Liver (tissue), 8 donors: ENCODE measurements at regions not wholly inside any gene's neighbourhood (a gene's known extent, or its start where the extent isn't known, plus 50 kb on each side); places are given as distances from the start of the nearest gene placed in this dataset.

ENCODE experiments used
- DNase-seq: peaks from one replicate; pipeline ENCODE4 v3.0.0-alpha.2; 2017; ENCODE audit warnings: low spot score
- H3K27ac ChIP-seq, 2 donors: one replicate each; pipeline ENCODE4 v1.7.0; 2013; ENCODE audit warnings: inconsistent platforms in 2 of 2, low read length in 2 of 2, control low read depth in 1 of 2, low read depth in 1 of 2, mild to moderate bottlenecking in 1 of 2
- H3K27me3 ChIP-seq, 4 donors: one replicate each; pipeline versions ENCODE4 v1.6.1 to v1.7.0; 2013; ENCODE audit warnings: low read length in 3 of 4, inconsistent platforms in 1 of 4, mild to moderate bottlenecking in 1 of 4, moderate library complexity in 1 of 4; ENCODE audit not compliant: control insufficient read depth in 4 of 4, insufficient read depth in 4 of 4
- H3K36me3 ChIP-seq, 4 donors: one replicate each; pipeline versions ENCODE4 v1.6.1 to v1.7.0; 2013; ENCODE audit warnings: low read length in 3 of 4, mild to moderate bottlenecking in 3 of 4, low read depth in 1 of 4, moderate library complexity in 1 of 4; ENCODE audit not compliant: control insufficient read depth in 4 of 4, insufficient read depth in 3 of 4
- H3K4me1 ChIP-seq, 4 donors: one replicate each; pipeline versions ENCODE4 v1.6.1 to v1.7.0; 2013; ENCODE audit warnings: low read length in 3 of 4, mild to moderate bottlenecking in 3 of 4, moderate library complexity in 1 of 4; ENCODE audit not compliant: control insufficient read depth in 4 of 4, insufficient read depth in 4 of 4
- H3K4me3 ChIP-seq, 3 donors: one replicate each; pipeline versions ENCODE4 v1.6.1 to v1.7.0; 2013; ENCODE audit warnings: low read length in 3 of 3, control low read depth in 1 of 3, low read depth in 1 of 3, mild to moderate bottlenecking in 1 of 3
- H3K9ac ChIP-seq, 2 donors: one replicate each; pipeline ENCODE4 v1.7.0; 2013; ENCODE audit warnings: low read length in 2 of 2, mild to moderate bottlenecking in 2 of 2, moderate library complexity in 2 of 2, control low read depth in 1 of 2, low read depth in 1 of 2
- H3K9me3 ChIP-seq, 4 donors: one replicate each; pipeline versions ENCODE4 v1.6.1 to v1.7.0; 2013; ENCODE audit warnings: low read length in 3 of 4; ENCODE audit not compliant: control insufficient read depth in 4 of 4
- EGR1 ChIP-seq, 2 donors: IDR thresholded peaks; 2 replicates each; pipeline ENCODE4 v1.6.1; 2016 to 2018; ENCODE audit warnings: antibody characterized with exemption in 2 of 2, low read depth in 2 of 2
- FOXA1 ChIP-seq: IDR thresholded peaks from 2 replicates; pipeline ENCODE4 v1.6.1; 2016; ENCODE audit warnings: antibody characterized with exemption
- FOXA2 ChIP-seq: IDR thresholded peaks from 2 replicates; pipeline ENCODE4 v1.6.1; 2016; ENCODE audit warnings: antibody characterized with exemption
- GABPA ChIP-seq, 2 donors: IDR thresholded peaks in 1 of 2; conservative IDR thresholded peaks in 1 of 2; 2 replicates each; pipeline ENCODE4 v1.6.1; 2016; ENCODE audit warnings: antibody characterized with exemption in 2 of 2, mild to moderate bottlenecking in 1 of 2, moderate library complexity in 1 of 2
- HNF4A ChIP-seq, 2 donors: conservative IDR thresholded peaks; 2 replicates each; pipeline ENCODE4 v1.6.1; 2016; ENCODE audit warnings: antibody characterized with exemption in 2 of 2, mild to moderate bottlenecking in 2 of 2
- HNF4G ChIP-seq: IDR thresholded peaks from 2 replicates; pipeline ENCODE4 v1.6.1; 2016; ENCODE audit warnings: antibody characterized with exemption
- JUND ChIP-seq, 2 donors: IDR thresholded peaks; 2 replicates each; pipeline ENCODE4 v1.6.1; 2016; ENCODE audit warnings: antibody characterized with exemption in 2 of 2
- NR2F2 ChIP-seq: IDR thresholded peaks from 2 replicates; pipeline ENCODE4 v1.6.1; 2016; ENCODE audit warnings: antibody characterized with exemption
- RAD21 ChIP-seq, 2 donors: IDR thresholded peaks; 2 replicates each; pipeline ENCODE4 v1.6.1; 2016; ENCODE audit warnings: antibody characterized with exemption in 2 of 2, mild to moderate bottlenecking in 2 of 2
- RXRA ChIP-seq, 2 donors: IDR thresholded peaks; 2 replicates each; pipeline ENCODE4 v1.6.1; 2017 to 2018; ENCODE audit warnings: antibody characterized with exemption in 2 of 2, mild to moderate bottlenecking in 1 of 2
- SP1 ChIP-seq: IDR thresholded peaks from 2 replicates; pipeline ENCODE4 v1.6.1; 2018; ENCODE audit warnings: antibody characterized with exemption, mild to moderate bottlenecking
- TAF1 ChIP-seq: conservative IDR thresholded peaks from 2 replicates; pipeline ENCODE4 v1.6.1; 2016; ENCODE audit warnings: antibody characterized with exemption, mild to moderate bottlenecking
- YY1 ChIP-seq: IDR thresholded peaks from 2 replicates; pipeline ENCODE4 v1.6.1; 2016; ENCODE audit warnings: antibody characterized with exemption, mild to moderate bottlenecking
- WGBS: extraction: QIAGEN DNeasy Blood & Tissue Kit; methylation state at CpG from one replicate; pipeline ENCODE4 v1.1.7; 2013; 5-methylcytosine and 5-hydroxymethylcytosine counted together
- TF ChIP-seq, protein P1 (sequence below): IDR thresholded peaks from 2 replicates; pipeline ENCODE4 v1.6.1; 2016; ENCODE audit warnings: antibody characterized with exemption, mild to moderate bottlenecking
- TF ChIP-seq, protein P2 (sequence below): IDR thresholded peaks from 2 replicates; pipeline ENCODE4 v1.6.1; 2016; ENCODE audit warnings: antibody characterized with exemption
- TF ChIP-seq, protein P3 (sequence below): IDR thresholded peaks from 2 replicates; pipeline ENCODE4 v1.6.1; 2016; ENCODE audit warnings: antibody characterized with exemption
- TF ChIP-seq, protein P4 (sequence below): IDR thresholded peaks from 2 replicates; pipeline ENCODE4 v1.6.1; 2016; ENCODE audit warnings: antibody characterized with exemption
- TF ChIP-seq, protein P5 (sequence below): fragments of 150-350 bp; IDR thresholded peaks from 2 replicates; pipeline ENCODE4 v1.5.1; 2017; ENCODE audit warnings: improper control_type of control experiment, low read depth, low read length; ENCODE audit not compliant: missing input control
- donor health status: healthy.
- donor health status: healthy.
- donor health status: healthy.
- donor health status: healthy.
- donor health status: healthy.

DNA sequence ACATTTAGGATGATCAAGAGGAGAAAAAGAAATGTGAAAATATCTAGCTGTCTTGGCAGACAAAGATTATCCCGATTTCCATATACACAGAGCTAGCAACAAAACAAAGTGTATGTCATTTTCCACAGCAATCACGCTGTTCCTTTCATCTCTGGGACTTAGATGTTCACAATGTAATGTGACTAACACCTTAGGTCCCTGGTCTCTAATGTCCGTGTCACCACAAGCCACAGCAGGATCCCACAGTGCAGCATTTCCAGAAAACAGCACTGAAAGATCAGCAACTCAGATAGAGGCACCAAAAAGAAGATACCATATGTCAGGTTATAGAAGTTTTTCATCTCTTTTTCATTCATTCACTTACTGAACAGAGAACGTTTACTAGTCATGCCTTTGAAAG, 118.0 kb upstream of the TNPO1 start:
- no peak for TF ChIP-seq HNF4A (conservative IDR thresholded peaks at IDR 0.05)
- no peak for TF ChIP-seq FOXA1
- no peak for TF ChIP-seq TAF1
- no peak for TF ChIP-seq GABPA (IDR thresholded peaks at IDR 0.05 in 1 of 2, conservative IDR thresholded peaks at IDR 0.05 in 1 of 2)
- no peak for TF ChIP-seq RXRA (IDR thresholded peaks at IDR 0.05)
- TF ChIP-seq HNF4G, result no peak
- no peak for TF ChIP-seq SP1
- no peak for TF ChIP-seq NR2F2
- TF ChIP-seq, protein P1, sequence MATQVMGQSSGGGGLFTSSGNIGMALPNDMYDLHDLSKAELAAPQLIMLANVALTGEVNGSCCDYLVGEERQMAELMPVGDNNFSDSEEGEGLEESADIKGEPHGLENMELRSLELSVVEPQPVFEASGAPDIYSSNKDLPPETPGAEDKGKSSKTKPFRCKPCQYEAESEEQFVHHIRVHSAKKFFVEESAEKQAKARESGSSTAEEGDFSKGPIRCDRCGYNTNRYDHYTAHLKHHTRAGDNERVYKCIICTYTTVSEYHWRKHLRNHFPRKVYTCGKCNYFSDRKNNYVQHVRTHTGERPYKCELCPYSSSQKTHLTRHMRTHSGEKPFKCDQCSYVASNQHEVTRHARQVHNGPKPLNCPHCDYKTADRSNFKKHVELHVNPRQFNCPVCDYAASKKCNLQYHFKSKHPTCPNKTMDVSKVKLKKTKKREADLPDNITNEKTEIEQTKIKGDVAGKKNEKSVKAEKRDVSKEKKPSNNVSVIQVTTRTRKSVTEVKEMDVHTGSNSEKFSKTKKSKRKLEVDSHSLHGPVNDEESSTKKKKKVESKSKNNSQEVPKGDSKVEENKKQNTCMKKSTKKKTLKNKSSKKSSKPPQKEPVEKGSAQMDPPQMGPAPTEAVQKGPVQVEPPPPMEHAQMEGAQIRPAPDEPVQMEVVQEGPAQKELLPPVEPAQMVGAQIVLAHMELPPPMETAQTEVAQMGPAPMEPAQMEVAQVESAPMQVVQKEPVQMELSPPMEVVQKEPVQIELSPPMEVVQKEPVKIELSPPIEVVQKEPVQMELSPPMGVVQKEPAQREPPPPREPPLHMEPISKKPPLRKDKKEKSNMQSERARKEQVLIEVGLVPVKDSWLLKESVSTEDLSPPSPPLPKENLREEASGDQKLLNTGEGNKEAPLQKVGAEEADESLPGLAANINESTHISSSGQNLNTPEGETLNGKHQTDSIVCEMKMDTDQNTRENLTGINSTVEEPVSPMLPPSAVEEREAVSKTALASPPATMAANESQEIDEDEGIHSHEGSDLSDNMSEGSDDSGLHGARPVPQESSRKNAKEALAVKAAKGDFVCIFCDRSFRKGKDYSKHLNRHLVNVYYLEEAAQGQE, result no peak
- no peak for TF ChIP-seq RAD21 (IDR thresholded peaks at IDR 0.05)
- no peak for TF ChIP-seq EGR1 (IDR thresholded peaks at IDR 0.05; ENCODE audit: low read depth in 2 of 2)
- TF ChIP-seq, protein P2, sequence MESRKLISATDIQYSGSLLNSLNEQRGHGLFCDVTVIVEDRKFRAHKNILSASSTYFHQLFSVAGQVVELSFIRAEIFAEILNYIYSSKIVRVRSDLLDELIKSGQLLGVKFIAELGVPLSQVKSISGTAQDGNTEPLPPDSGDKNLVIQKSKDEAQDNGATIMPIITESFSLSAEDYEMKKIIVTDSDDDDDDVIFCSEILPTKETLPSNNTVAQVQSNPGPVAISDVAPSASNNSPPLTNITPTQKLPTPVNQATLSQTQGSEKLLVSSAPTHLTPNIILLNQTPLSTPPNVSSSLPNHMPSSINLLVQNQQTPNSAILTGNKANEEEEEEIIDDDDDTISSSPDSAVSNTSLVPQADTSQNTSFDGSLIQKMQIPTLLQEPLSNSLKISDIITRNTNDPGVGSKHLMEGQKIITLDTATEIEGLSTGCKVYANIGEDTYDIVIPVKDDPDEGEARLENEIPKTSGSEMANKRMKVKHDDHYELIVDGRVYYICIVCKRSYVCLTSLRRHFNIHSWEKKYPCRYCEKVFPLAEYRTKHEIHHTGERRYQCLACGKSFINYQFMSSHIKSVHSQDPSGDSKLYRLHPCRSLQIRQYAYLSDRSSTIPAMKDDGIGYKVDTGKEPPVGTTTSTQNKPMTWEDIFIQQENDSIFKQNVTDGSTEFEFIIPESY, result no peak
- TF ChIP-seq, protein P3, sequence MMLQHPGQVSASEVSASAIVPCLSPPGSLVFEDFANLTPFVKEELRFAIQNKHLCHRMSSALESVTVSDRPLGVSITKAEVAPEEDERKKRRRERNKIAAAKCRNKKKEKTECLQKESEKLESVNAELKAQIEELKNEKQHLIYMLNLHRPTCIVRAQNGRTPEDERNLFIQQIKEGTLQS, result no peak
- TF ChIP-seq JUND (IDR thresholded peaks at IDR 0.05), result no peak
- TF ChIP-seq, protein P4, sequence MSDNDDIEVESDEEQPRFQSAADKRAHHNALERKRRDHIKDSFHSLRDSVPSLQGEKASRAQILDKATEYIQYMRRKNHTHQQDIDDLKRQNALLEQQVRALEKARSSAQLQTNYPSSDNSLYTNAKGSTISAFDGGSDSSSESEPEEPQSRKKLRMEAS, result no peak
- TF ChIP-seq FOXA2, result no peak
- TF ChIP-seq, protein P5, sequence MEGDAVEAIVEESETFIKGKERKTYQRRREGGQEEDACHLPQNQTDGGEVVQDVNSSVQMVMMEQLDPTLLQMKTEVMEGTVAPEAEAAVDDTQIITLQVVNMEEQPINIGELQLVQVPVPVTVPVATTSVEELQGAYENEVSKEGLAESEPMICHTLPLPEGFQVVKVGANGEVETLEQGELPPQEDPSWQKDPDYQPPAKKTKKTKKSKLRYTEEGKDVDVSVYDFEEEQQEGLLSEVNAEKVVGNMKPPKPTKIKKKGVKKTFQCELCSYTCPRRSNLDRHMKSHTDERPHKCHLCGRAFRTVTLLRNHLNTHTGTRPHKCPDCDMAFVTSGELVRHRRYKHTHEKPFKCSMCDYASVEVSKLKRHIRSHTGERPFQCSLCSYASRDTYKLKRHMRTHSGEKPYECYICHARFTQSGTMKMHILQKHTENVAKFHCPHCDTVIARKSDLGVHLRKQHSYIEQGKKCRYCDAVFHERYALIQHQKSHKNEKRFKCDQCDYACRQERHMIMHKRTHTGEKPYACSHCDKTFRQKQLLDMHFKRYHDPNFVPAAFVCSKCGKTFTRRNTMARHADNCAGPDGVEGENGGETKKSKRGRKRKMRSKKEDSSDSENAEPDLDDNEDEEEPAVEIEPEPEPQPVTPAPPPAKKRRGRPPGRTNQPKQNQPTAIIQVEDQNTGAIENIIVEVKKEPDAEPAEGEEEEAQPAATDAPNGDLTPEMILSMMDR, result no peak
- no peak for TF ChIP-seq YY1
- Histone ChIP-seq H3K27me3 (no peaks in the 10 kb centered on the region), H3K9me3 (no peaks in the 10 kb centered on the region), H3K27ac (no peak overlapping the region), H3K4me3 (no peak overlapping the region), H3K36me3 (no peaks in the 10 kb centered on the region), H3K4me1 (no peaks in the 10 kb centered on the region), H3K9ac (no peak overlapping the region)
- DNase-seq, result no peak
- WGBS, result 68% methylated on average over 4 of the region's 4 CpGs
